ENCODE measurements at regions not wholly inside any gene's neighbourhood (a gene's known extent, or its start where the extent isn't known, plus 50 kb on each side); places are given as distances from the start of the nearest gene placed in this dataset.

- no peaks in the 10 kb centered on the region for H3K79me2 ChIP-seq (ENCODE audit: control insufficient read depth, insufficient read depth, low read length)
These were observed 173.9 kb downstream of the NR2F2 start for GRCh38 chr15:96504371-96504770.

GRCh38 chr15:96505014-96505413, 174.5 kb downstream of the NR2F2 start:
- H3K4me1 ChIP-seq (ENCODE audit: control insufficient read depth, extremely low read depth, insufficient read depth, low read length) = no peaks in the 10 kb centered on the region
- TF ChIP-seq CTCF (optimal IDR thresholded peaks at IDR 0.05 in 1 of 3, IDR thresholded peaks at IDR 0.05 in 1 of 3, conservative IDR thresholded peaks at IDR 0.05 in 1 of 3; ENCODE audit: extremely low read depth in 1 of 3, insufficient read depth in 2 of 3, low read length in 3 of 3) (no peak), EZH2 (IDR thresholded peaks at IDR 0.05; ENCODE audit: low read length) (no peak)
- H3K4me2 ChIP-seq (ENCODE audit: control insufficient read depth, extremely low read depth, insufficient read depth, low read depth, low read length) = no peak overlapping the region
- no peak overlapping the region for H3K27ac ChIP-seq (ENCODE audit: control insufficient read depth, insufficient read depth, low read length)
- H2AFZ ChIP-seq (ENCODE audit: control insufficient read depth, low read length) = no peak overlapping the region
- no peaks in the 10 kb centered on the region for H3K9me1 ChIP-seq (ENCODE audit: control insufficient read depth, extremely low read depth, insufficient read depth, low read length)
- no peak overlapping the region for H3K4me3 ChIP-seq (ENCODE audit: control insufficient read depth in 2 of 3, extremely low read depth in 1 of 3, insufficient read depth in 2 of 3, low read depth in 1 of 3, low read length in 3 of 3)
- no peak for DNase-seq (ENCODE audit: low read depth, low spot score)
- H3K9me3 ChIP-seq (ENCODE audit: control insufficient read depth, low read depth, low read length) = no peaks in the 10 kb centered on the region
- H4K20me1 ChIP-seq (ENCODE audit: control insufficient read depth, extremely low read depth, insufficient read depth, low read length) = no peaks in the 10 kb centered on the region
- no peaks in the 10 kb centered on the region for H3K27me3 ChIP-seq (ENCODE audit: control insufficient read depth, extremely low read depth, insufficient read depth, low read length)
- H3K79me2 ChIP-seq (ENCODE audit: control insufficient read depth, insufficient read depth, low read length) = no peaks in the 10 kb centered on the region
- FAIRE-seq = no peak
- dilution Hi-C loops (cut with MboI; ENCODE audit: extremely low pct_ligation_motif_present, low sequenced_read_pairs) = no loop called here
- H3K9ac ChIP-seq (ENCODE audit: control insufficient read depth, extremely low read depth, insufficient read depth, low read length) = no peak overlapping the region
- H3K36me3 ChIP-seq (ENCODE audit: control insufficient read depth in 2 of 2, extremely low read depth in 1 of 2, insufficient read depth in 2 of 2, low read length in 2 of 2) = no peaks in the 10 kb centered on the region

More at GRCh38 chr15:96504371-96504770, 173.9 kb downstream of the NR2F2 start:
- H3K27me3 ChIP-seq (ENCODE audit: control insufficient read depth, extremely low read depth, insufficient read depth, low read length) = no peaks in the 10 kb centered on the region
- no peak for FAIRE-seq
- H3K4me2 ChIP-seq (ENCODE audit: control insufficient read depth, extremely low read depth, insufficient read depth, low read depth, low read length) = no peak overlapping the region
- no peak overlapping the region for H3K4me3 ChIP-seq (ENCODE audit: control insufficient read depth in 2 of 3, extremely low read depth in 1 of 3, insufficient read depth in 2 of 3, low read depth in 1 of 3, low read length in 3 of 3)
- H3K9me1 ChIP-seq (ENCODE audit: control insufficient read depth, extremely low read depth, insufficient read depth, low read length) = no peaks in the 10 kb centered on the region
- H3K9me3 ChIP-seq (ENCODE audit: control insufficient read depth, low read depth, low read length) = no peaks in the 10 kb centered on the region
- no peaks in the 10 kb centered on the region for H4K20me1 ChIP-seq (ENCODE audit: control insufficient read depth, extremely low read depth, insufficient read depth, low read length)
- H2AFZ ChIP-seq (ENCODE audit: control insufficient read depth, low read length) = no peak overlapping the region
- H3K27ac ChIP-seq (ENCODE audit: control insufficient read depth, insufficient read depth, low read length) = no peak overlapping the region
- DNase-seq (ENCODE audit: low read depth, low spot score) = no peak
- no peak for TF ChIP-seq CTCF (optimal IDR thresholded peaks at IDR 0.05 in 1 of 3, IDR thresholded peaks at IDR 0.05 in 1 of 3, conservative IDR thresholded peaks at IDR 0.05 in 1 of 3; ENCODE audit: extremely low read depth in 1 of 3, insufficient read depth in 2 of 3, low read length in 3 of 3)
- no peak overlapping the region for H3K9ac ChIP-seq (ENCODE audit: control insufficient read depth, extremely low read depth, insufficient read depth, low read length)
- no peaks in the 10 kb centered on the region for H3K4me1 ChIP-seq (ENCODE audit: control insufficient read depth, extremely low read depth, insufficient read depth, low read length)
- H3K36me3 ChIP-seq (ENCODE audit: control insufficient read depth in 2 of 2, extremely low read depth in 1 of 2, insufficient read depth in 2 of 2, low read length in 2 of 2) = no peaks in the 10 kb centered on the region
- dilution Hi-C loops (cut with MboI; ENCODE audit: extremely low pct_ligation_motif_present, low sequenced_read_pairs) = no loop called here
